Stimulated activated CD4-positive, alpha-beta T cell treated with anti-CD3 and anti-CD28 coated beads, Interleukin-15, amount 100 ng/mL, for 48 hours (primary cell): ENCODE measurements at regions not wholly inside any gene's neighbourhood (a gene's known extent, or its start where the extent isn't known, plus 50 kb on each side); places are given as distances from the start of the nearest gene placed in this dataset.

ENCODE experiments used
- DNase-seq, 2 donors: peaks; one replicate each; pipeline ENCODE4 v3.0.0-alpha.2; 2020; ENCODE audit warnings: low read depth in 2 of 2

DNA sequence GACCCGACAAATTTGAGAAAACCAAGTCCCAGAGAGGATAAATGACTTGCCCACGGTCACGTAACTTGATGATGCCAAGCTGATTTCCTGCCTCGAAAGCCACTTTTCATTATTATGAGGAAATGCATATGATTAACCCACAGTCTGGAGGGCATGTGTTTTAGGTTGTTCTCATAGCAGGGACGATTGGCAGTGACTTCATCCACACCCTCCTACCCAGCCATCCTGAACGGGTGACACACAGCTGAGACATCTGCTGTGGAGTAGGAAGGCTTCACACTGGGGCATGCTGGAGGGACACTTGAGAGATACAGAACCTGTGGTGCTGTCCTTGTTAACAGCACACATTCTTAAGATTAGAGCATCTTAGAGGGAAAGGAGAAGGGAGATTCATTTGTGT lies 65.4 kb upstream of the WDFY2 start:
- DNase-seq, result peak in 1 of 2 donors; percentile 25

- DNase-seq, result no peak
Observed at GRCh38 chr13:51519771-51520216, 64.5 kb upstream of the WDFY2 start.

DNA sequence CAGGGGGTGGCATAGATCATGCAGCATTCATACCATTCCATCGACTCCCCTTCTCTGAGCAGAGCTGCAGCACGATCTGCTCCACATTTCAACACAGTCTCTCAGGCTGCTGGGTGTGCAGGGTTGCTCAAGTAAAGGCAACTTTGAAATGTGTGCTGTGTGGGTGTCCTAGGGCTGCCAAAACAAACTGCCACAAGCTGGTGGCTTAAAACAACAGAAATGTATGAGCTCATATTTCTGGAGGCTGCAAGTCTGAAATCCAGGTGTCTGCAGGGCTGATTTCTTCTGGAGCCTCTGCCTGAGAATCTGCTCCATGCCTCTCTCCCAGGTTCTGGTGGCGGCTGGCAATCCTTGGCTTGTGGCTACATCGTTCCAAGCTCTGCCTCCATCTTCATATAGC lies 63.7 kb upstream of the WDFY2 start:
- no peak for DNase-seq

DNA sequence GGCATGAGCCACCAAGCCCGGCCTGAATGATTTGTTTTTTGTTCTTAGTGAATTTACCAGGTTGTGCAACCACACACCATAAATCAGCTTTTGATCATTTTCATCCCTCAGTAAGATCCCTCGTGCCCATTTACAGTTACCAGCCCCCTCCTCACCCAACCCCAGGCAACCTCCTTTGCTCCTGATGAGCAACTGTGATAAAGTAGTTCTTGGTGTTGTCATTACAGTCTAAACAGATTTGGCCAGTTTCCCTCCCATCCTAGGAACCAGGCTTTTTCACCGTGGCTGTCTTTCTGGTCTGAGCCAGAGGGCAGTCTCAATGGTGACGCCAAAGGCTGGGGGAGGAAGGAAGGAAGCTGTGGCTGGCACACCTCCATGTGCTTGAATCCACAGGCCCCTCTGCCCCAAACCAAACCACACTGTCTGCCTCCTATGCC lies 61.2 kb upstream of the WDFY2 start:
- DNase-seq, result no peak

GRCh38 chr13:51524312-51524711 lies 60.0 kb upstream of the WDFY2 start:
- no peak for DNase-seq

- no peak for DNase-seq
Observed at GRCh38 chr13:51524829-51525566, 59.3 kb upstream of the WDFY2 start.

DNA sequence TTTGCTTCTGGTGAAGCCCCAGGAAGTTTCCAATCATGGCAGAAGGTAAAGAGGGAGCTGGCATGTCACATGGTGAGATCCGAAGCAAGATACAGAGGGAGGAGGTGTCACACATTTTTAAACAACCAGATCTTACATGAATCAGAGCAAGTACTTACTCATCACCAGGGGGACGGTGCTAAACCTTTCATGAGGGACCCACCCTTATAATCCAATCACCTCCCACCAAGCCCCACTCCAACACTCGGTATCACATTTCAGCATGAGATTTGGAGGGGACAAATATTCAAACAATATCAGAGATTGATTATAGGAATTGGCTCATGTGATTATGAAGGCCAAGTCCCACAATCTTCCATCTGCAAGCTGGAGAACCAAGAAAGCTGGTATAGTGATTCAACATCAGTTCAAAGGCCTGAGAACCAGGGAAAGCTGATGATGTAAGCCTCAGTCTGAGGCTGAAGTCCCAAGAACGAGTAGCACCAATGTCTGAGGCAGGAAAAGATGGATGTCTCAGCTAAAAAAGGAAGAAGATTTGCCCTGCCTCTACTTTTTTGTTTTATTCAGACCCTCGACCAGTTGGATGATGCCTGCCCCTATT lies 58.6 kb upstream of the WDFY2 start:
- no peak for DNase-seq

DNA sequence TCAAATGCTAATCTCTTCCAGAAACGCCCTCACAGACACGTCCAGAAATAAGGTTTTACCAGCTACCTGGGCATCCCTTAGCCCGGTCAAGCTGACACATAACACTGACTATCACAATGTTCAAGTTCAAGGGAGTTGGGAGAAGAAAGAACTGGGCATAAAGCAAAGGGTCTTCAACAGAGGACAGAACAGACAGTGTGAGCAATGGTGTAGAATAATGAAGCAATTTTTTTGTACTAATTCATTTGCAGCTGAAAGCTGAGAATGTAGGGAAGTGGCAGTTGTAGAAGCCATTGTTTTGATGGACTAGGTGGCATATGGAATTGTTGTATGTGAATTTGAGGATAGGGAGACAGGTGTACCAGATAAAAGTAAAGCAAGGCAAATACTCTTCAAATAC lies 58.1 kb upstream of the WDFY2 start:
- no peak for DNase-seq

DNA sequence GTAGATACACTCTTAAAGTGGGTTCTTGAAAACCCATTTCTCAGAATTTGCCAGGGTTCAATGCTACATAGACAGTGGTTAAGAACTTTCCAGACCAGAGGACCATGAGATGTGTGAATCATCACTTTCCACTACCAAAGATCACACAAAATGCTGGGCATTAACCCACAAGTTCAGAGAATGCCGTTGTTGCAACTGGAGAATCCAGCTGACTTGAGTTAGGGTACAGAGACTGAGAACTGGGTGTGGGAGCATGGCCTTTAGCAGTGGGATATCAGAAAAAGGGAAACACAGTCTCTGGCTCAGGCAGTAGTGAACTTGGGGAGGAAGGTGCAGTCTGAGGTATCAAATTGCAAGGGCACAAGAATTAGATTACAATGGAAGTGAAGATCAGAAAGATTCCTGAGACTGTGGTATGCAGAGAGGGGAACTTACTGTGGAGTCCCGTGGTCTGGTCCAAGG lies 51.5 kb upstream of the WDFY2 start:
- no peak for DNase-seq

GRCh38 chr13:51534041-51534817 lies 50.0 kb upstream of the WDFY2 start:
- DNase-seq, result no peak
